Upper lobe of left lung (tissue), 6 donors: ENCODE measurements at regions not wholly inside any gene's neighbourhood (a gene's known extent, or its start where the extent isn't known, plus 50 kb on each side); places are given as distances from the start of the nearest gene placed in this dataset.

Source experiments
- ATAC-seq, 2 donors: fragments of 200-7000 bp; cut with Tn5 transposase; one replicate each; pipeline ENCODE4 v1.9.1; 2022; ENCODE audit warnings: mild to moderate bottlenecking in 2 of 2, moderate library complexity in 2 of 2; ENCODE audit not compliant: low FRiP score in 2 of 2
- DNase-seq, 2 donors: peaks; one replicate each; pipeline ENCODE4 v3.0.0-alpha.2; 2019 to 2020
- H3K27ac ChIP-seq, 4 donors: fragments of 200-600 bp; sonication (generic); one replicate each; pipeline ENCODE4 v1.5.1; 2016 to 2019
- H3K27me3 ChIP-seq, 4 donors: fragments of 200-600 bp; sonication (generic); one replicate each; pipeline ENCODE4 v1.5.1; 2017 to 2019
- H3K36me3 ChIP-seq, 4 donors: fragments of 200-600 bp; sonication (generic); one replicate each; pipeline ENCODE4 v1.5.1; 2016 to 2019
- H3K4me1 ChIP-seq, 4 donors: fragments of 200-600 bp; sonication (generic); one replicate each; pipeline ENCODE4 v1.5.1; 2018 to 2019
- H3K4me3 ChIP-seq, 4 donors: fragments of 200-600 bp; sonication (generic); one replicate each; pipeline ENCODE4 v1.5.1; 2017 to 2019; ENCODE audit warnings: mild to moderate bottlenecking in 2 of 4, moderate library complexity in 1 of 4
- H3K9me3 ChIP-seq, 4 donors: fragments of 200-600 bp; sonication (generic); one replicate each; pipeline ENCODE4 v1.5.1; 2018 to 2019
- CTCF ChIP-seq, 6 experiments: fragments of 450-650 bp in 4 of 6; fragments of 200-600 bp in 2 of 6; sonication (generic) in 2 of 6; IDR thresholded peaks; one replicate each; pipeline ENCODE4 v1.5.1; 2016 to 2019; ENCODE audit warnings: antibody characterized with exemption in 6 of 6
- EP300 ChIP-seq, 4 donors: sonication (generic); formaldehyde crosslinking; IDR thresholded peaks; one replicate each; pipeline ENCODE4 v1.5.1; 2017; ENCODE audit warnings: antibody characterized with exemption in 4 of 4, control low read depth in 2 of 4
- POLR2A ChIP-seq, 4 donors: fragments of 450-650 bp; IDR thresholded peaks; one replicate each; pipeline ENCODE4 v1.5.1; 2016 to 2017; ENCODE audit warnings: antibody characterized with exemption in 4 of 4, mild to moderate bottlenecking in 2 of 4
- POLR2AphosphoS5 ChIP-seq, 2 donors: sonication (generic); formaldehyde crosslinking; IDR thresholded peaks; one replicate each; pipeline ENCODE4 v1.5.1; 2017; ENCODE audit warnings: antibody characterized with exemption in 2 of 2
- WGBS, 2 donors: methylation state at CpG; one replicate each; pipeline ENCODE4 v1.1.5; 2017 to 2018; 5-methylcytosine and 5-hydroxymethylcytosine counted together
- donor health status: DM: no; HTN: no; CAD: no; lungs with moderate emphysema.
- donor health status: DM: no; HTN: yes; CAD: no; lungs with severe emphysema.

DNA sequence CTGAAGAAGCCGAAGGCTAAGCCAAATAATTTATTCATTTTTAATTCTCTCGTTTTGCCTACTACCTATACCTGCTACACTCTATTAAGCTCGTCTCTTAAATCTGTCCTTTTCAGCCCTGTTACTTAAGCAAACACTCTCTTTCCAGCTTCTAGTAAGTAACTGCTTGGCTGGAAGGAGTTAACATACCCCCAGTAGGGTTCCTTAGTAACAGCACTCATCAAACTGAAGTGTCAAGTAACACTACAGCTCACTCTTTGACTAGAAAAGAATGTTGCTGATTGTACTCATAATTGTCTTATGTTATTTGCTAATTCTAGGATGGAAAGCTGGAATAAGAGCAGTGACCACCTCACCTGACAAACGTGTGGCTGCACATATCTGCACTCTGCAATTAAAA, 120.0 kb upstream of the SCN7A start:
- Histone ChIP-seq H3K4me1 (no peaks in the 10 kb centered on the region), H3K27me3 (no peaks in the 10 kb centered on the region), H3K4me3 (no peak overlapping the region), H3K36me3 (no peaks in the 10 kb centered on the region), H3K27ac (no peak overlapping the region), H3K9me3 (peaks cover 0 to 3% (median 0%) of the 10 kb centered on the region in 4 donors)
- ATAC-seq (no peak), DNase-seq (no peak)
- WGBS, 2 donors = 45 to 53% methylated on average over 4 of the region's 4 CpGs
- TF ChIP-seq POLR2AphosphoS5 (IDR thresholded peaks at IDR 0.05) (no peak), CTCF (IDR thresholded peaks at IDR 0.05) (no peak), POLR2A (IDR thresholded peaks at IDR 0.05) (no peak), EP300 (IDR thresholded peaks at IDR 0.05) (no peak)

DNA sequence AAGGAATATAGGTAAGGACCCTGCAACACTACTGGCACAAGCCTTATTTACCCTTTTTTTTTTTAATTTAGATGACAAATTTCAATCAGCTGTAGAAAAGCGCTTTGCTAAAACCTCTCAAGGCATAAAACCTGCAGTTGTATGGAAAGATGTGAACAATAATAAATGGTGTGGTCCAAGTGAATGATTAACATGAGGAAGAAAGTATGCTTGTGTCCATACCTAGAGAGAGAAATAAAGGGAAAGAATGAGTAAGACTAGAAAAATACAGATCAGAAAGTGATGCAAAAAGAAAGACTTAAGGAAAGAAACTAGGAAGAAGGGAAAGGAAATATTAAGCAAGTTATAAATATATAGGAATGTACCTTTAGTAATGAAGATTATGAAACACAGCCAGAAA, 119.2 kb upstream of the SCN7A start:
- peaks cover 0 to 3% (median 0%) of the 10 kb centered on the region in 4 donors for H3K9me3 ChIP-seq
- no peak overlapping the region for H3K4me3 ChIP-seq
- ATAC-seq = no peak
- H3K27me3 ChIP-seq = no peaks in the 10 kb centered on the region
- TF ChIP-seq POLR2A (IDR thresholded peaks at IDR 0.05) (no peak), EP300 (IDR thresholded peaks at IDR 0.05) (no peak), CTCF (IDR thresholded peaks at IDR 0.05) (no peak), POLR2AphosphoS5 (IDR thresholded peaks at IDR 0.05) (no peak)
- no peak for DNase-seq
- no peaks in the 10 kb centered on the region for H3K4me1 ChIP-seq
- 85 to 89% methylated on average over 1 of the region's 1 CpG for WGBS, 2 donors
- H3K36me3 ChIP-seq = no peaks in the 10 kb centered on the region
- H3K27ac ChIP-seq = no peak overlapping the region

- Histone ChIP-seq H3K27ac (no peak overlapping the region), H3K36me3 (no peaks in the 10 kb centered on the region), H3K27me3 (no peaks in the 10 kb centered on the region), H3K9me3 (peaks cover 0 to 3% (median 0%) of the 10 kb centered on the region in 4 donors), H3K4me1 (no peaks in the 10 kb centered on the region), H3K4me3 (no peak overlapping the region)
- DNase-seq = no peak
- ATAC-seq = no peak
- TF ChIP-seq CTCF (IDR thresholded peaks at IDR 0.05) = no peak
- TF ChIP-seq EP300 (IDR thresholded peaks at IDR 0.05) = no peak
- no peak for TF ChIP-seq POLR2A (IDR thresholded peaks at IDR 0.05)
- TF ChIP-seq POLR2AphosphoS5 (IDR thresholded peaks at IDR 0.05) = no peak
- 91 to 94% methylated on average over 6 of the region's 6 CpGs for WGBS, 2 donors
Measured at GRCh38 chr2:166612214-166612613, 118.2 kb upstream of the SCN7A start.

- no peaks in the 10 kb centered on the region for H3K4me1 ChIP-seq
- no peak for DNase-seq
- H3K4me3 ChIP-seq = no peak overlapping the region
- TF ChIP-seq POLR2AphosphoS5 (IDR thresholded peaks at IDR 0.05) (no peak), POLR2A (IDR thresholded peaks at IDR 0.05) (no peak)
- no peak for ATAC-seq
- 51 to 66% methylated on average over 5 of the region's 5 CpGs for WGBS, 2 donors
- H3K27ac ChIP-seq = no peak overlapping the region
- peaks cover 0 to 3% (median 0%) of the 10 kb centered on the region in 4 donors for H3K9me3 ChIP-seq
- no peaks in the 10 kb centered on the region for H3K27me3 ChIP-seq
- H3K36me3 ChIP-seq = no peaks in the 10 kb centered on the region
Measured at GRCh38 chr2:166610913-166611305, 116.9 kb upstream of the SCN7A start.

GRCh38 chr2:166610180-166610912, 116.3 kb upstream of the SCN7A start:
- Histone ChIP-seq H3K4me1 (no peaks in the 10 kb centered on the region), H3K9me3 (peaks cover 0 to 3% (median 0%) of the 10 kb centered on the region in 4 donors), H3K36me3 (no peaks in the 10 kb centered on the region), H3K4me3 (no peak overlapping the region), H3K27me3 (no peaks in the 10 kb centered on the region), H3K27ac (no peak overlapping the region)
- ATAC-seq = peak in 1 of 2 donors; percentile 24
- TF ChIP-seq POLR2A (IDR thresholded peaks at IDR 0.05) (no peak), CTCF (IDR thresholded peaks at IDR 0.05) (no peak), EP300 (IDR thresholded peaks at IDR 0.05) (no peak), POLR2AphosphoS5 (IDR thresholded peaks at IDR 0.05) (no peak)
- 46 to 70% methylated on average over 28 of the region's 28 CpGs for WGBS, 2 donors
- peak in 1 of 2 donors; percentile 61 for DNase-seq
